Trophoblast cell (in vitro differentiated cells and primary cell): ENCODE measurements at regions not wholly inside any gene's neighbourhood (a gene's known extent, or its start where the extent isn't known, plus 50 kb on each side); places are given as distances from the start of the nearest gene placed in this dataset.

Experiments used
- DNase-seq, 2 donors: peaks; one replicate each; pipeline ENCODE4 v3.0.0-alpha.2; 2016
- H2AFZ ChIP-seq: 2 replicates; pipeline ENCODE4 v1.6.1; 2013; ENCODE audit warnings: low read length, moderate library complexity, mild to moderate bottlenecking; ENCODE audit not compliant: insufficient read depth, poor library complexity
- H2AK5ac ChIP-seq: 2 replicates; pipeline ENCODE4 v1.6.1; 2013; ENCODE audit warnings: mild to moderate bottlenecking, low read length
- H2BK120ac ChIP-seq: 2 replicates; pipeline ENCODE4 v1.6.1; 2013; ENCODE audit warnings: low read length, mild to moderate bottlenecking, moderate library complexity; ENCODE audit not compliant: insufficient read depth, poor library complexity
- H2BK12ac ChIP-seq: 2 replicates; pipeline ENCODE4 v1.6.1; 2013; ENCODE audit warnings: mild to moderate bottlenecking, low read length, moderate library complexity
- H2BK5ac ChIP-seq: 2 replicates; pipeline ENCODE4 v1.6.1; 2013; ENCODE audit warnings: low read length, low read depth, moderate library complexity, mild to moderate bottlenecking; ENCODE audit not compliant: poor library complexity
- H3K14ac ChIP-seq: 2 replicates; pipeline ENCODE4 v1.6.1; 2013; ENCODE audit warnings: mild to moderate bottlenecking, low read length
- H3K18ac ChIP-seq: 2 replicates; pipeline ENCODE4 v1.6.1; 2013; ENCODE audit warnings: mild to moderate bottlenecking, low read length
- H3K23ac ChIP-seq: 2 replicates; pipeline ENCODE4 v1.6.1; 2013; ENCODE audit warnings: low read length
- H3K27ac ChIP-seq: 2 replicates; pipeline ENCODE4 v1.5.1; 2013; ENCODE audit warnings: low read depth, mild to moderate bottlenecking, inconsistent platforms, low read length, moderate library complexity
- H3K27me3 ChIP-seq: 2 replicates; pipeline ENCODE4 v1.6.1; 2013; ENCODE audit warnings: inconsistent platforms, mild to moderate bottlenecking, low read length, moderate library complexity; ENCODE audit not compliant: insufficient read depth
- H3K36me3 ChIP-seq, 2 experiments: 1 replicate in 1 of 2; 2 replicates in 1 of 2; pipeline ENCODE4 v1.6.1; 2013; ENCODE audit warnings: low read length in 2 of 2, mild to moderate bottlenecking in 2 of 2, moderate library complexity in 1 of 2; ENCODE audit not compliant: insufficient read depth in 2 of 2, control insufficient read depth in 1 of 2
- H3K4ac ChIP-seq: 2 replicates; pipeline ENCODE4 v1.6.1; 2013; ENCODE audit warnings: low read depth, mild to moderate bottlenecking, low read length, moderate library complexity
- H3K4me1 ChIP-seq, 2 experiments: 1 replicate in 1 of 2; 2 replicates in 1 of 2; pipeline ENCODE4 v1.6.1; 2013; ENCODE audit warnings: low read length in 2 of 2, mild to moderate bottlenecking in 2 of 2, moderate library complexity in 1 of 2; ENCODE audit not compliant: insufficient read depth in 2 of 2, control insufficient read depth in 1 of 2
- H3K4me2 ChIP-seq: 2 replicates; pipeline ENCODE4 v1.6.1; 2013; ENCODE audit warnings: inconsistent platforms, mild to moderate bottlenecking, low read length, moderate library complexity
- H3K4me3 ChIP-seq: 2 replicates; pipeline ENCODE4 v1.5.1; 2013; ENCODE audit warnings: mild to moderate bottlenecking, low read depth, low read length, inconsistent platforms
- H3K79me1 ChIP-seq: one replicate; pipeline ENCODE4 v1.6.1; 2013; ENCODE audit warnings: low read length
- H3K79me2 ChIP-seq: 2 replicates; pipeline ENCODE4 v1.6.1; 2013; ENCODE audit warnings: low read length, mild to moderate bottlenecking; ENCODE audit not compliant: control insufficient read depth, insufficient read depth, poor library complexity
- H3K9ac ChIP-seq: 2 replicates; pipeline ENCODE4 v1.6.1; 2013; ENCODE audit warnings: mild to moderate bottlenecking, low read length
- H3K9me3 ChIP-seq: 2 replicates; pipeline ENCODE4 v1.6.1; 2013; ENCODE audit warnings: low read depth, mild to moderate bottlenecking, control low read depth, inconsistent platforms, low read length; ENCODE audit not compliant: insufficient read depth
- H4K12ac ChIP-seq: 2 replicates; pipeline ENCODE4 v1.6.1; 2013; ENCODE audit warnings: low read depth, mild to moderate bottlenecking, low read length, moderate library complexity
- H4K8ac ChIP-seq: 2 replicates; pipeline ENCODE4 v1.6.1; 2013; ENCODE audit warnings: low read depth, mild to moderate bottlenecking, low read length, moderate library complexity
- H4K91ac ChIP-seq: one replicate; pipeline ENCODE4 v1.6.1; 2013; ENCODE audit warnings: low read depth, mild to moderate bottlenecking, low read length, moderate library complexity
- WGBS: extraction: QIAGEN DNeasy Blood & Tissue Kit; methylation state at CpG from one replicate; pipeline ENCODE4 v1.1.7; 2013; ENCODE audit warnings: missing lambda C conversion rate; ENCODE audit not compliant: insufficient read length, insufficient coverage; ENCODE audit errors: extremely low coverage; 5-methylcytosine and 5-hydroxymethylcytosine counted together

DNA sequence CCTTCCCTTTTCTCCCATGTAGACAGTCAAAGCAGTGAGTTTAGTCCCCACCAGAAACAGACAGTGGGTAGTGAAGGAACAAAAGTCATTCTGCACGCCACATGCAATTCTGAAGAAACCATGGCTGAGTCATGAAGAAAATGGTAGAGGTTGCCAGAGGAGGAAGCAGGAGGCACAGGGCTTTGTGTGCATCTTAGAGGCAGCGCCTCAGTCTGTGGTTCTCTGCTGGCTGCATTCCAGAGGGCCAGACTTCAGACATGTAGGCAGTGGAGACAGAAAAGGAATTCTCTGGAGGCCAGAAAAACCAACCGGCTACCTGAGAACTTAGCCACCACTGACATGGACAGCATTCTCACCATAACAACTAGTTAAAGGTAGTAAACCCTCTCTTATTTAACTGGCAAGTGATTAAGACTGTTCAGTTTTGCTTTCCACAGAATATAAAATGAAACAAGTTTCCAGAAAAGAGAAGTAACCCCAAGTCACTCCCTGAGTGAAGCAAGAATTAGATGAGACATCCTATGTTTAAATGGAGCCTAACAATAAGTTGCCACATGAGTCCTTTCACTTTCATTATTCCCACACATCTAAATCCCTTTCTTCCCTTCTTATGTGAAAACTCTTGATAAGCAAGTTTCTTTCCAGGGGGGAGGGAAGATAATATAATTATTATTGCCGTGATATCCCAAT, 556.1 kb downstream of the SOX6 start:
- Histone ChIP-seq H3K27me3 (no peaks in the 10 kb centered on the region), H4K12ac (no peak overlapping the region), H3K14ac (no peak overlapping the region), H3K4me2 (no peak overlapping the region), H3K23ac (no peak overlapping the region), H3K79me2 (no peaks in the 10 kb centered on the region), H3K79me1 (peaks cover 2% of the 10 kb centered on the region), H3K4me3 (no peak overlapping the region), H4K91ac (no peak overlapping the region), H3K9ac (no peak overlapping the region), H3K36me3 (no peaks in the 10 kb centered on the region), H3K4ac (no peak overlapping the region), H4K8ac (no peak overlapping the region), H2AK5ac (no peak overlapping the region), H2AFZ (no peak overlapping the region), H3K4me1 (peaks cover 0 to 5% of the 10 kb centered on the region in 2 experiments), H2BK120ac (no peak overlapping the region), H3K18ac (no peak overlapping the region), H2BK5ac (no peak overlapping the region), H3K9me3 (no peaks in the 10 kb centered on the region), H3K27ac (peak overlapping the region; percentile 1), H2BK12ac (no peak overlapping the region)
- peak; percentile 45 to 52 for DNase-seq
- WGBS = no CpG with 5 or more reads among the region's 4 CpGs

DNA sequence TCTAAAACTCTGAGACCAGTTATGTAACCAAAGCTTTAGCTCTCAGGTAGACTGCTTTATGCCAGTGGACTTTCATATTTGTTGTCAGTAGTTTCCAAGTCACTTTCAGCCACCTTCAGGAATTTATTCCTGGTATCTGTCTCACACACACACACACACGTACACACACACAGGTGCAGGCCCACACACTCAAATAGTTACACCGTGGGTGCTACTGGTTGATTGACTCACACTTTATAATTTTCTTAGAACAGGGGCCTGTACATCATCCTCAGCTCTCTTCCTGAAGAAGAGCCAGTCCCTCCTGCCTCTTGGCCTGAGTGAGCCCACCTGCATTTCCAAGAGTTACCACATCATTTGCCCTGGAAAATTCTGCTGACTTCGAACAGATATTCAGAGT, 555.2 kb downstream of the SOX6 start:
- Histone ChIP-seq H3K27me3 (no peaks in the 10 kb centered on the region), H3K27ac (no peak overlapping the region), H2BK5ac (no peak overlapping the region), H4K91ac (no peak overlapping the region), H3K4ac (no peak overlapping the region), H3K79me2 (no peaks in the 10 kb centered on the region), H3K79me1 (peaks cover 2% of the 10 kb centered on the region), H3K36me3 (no peaks in the 10 kb centered on the region), H3K14ac (no peak overlapping the region), H3K4me1 (peaks cover 0 to 5% of the 10 kb centered on the region in 2 experiments), H3K9ac (no peak overlapping the region), H3K18ac (no peak overlapping the region), H3K23ac (no peak overlapping the region), H3K9me3 (no peaks in the 10 kb centered on the region), H2AK5ac (no peak overlapping the region), H2BK120ac (no peak overlapping the region), H3K4me2 (no peak overlapping the region), H2BK12ac (no peak overlapping the region), H4K12ac (no peak overlapping the region), H4K8ac (no peak overlapping the region), H3K4me3 (no peak overlapping the region), H2AFZ (no peak overlapping the region)
- DNase-seq = peak in 1 of 2 donors; percentile 20
- no CpG with 5 or more reads among the region's 3 CpGs for WGBS

DNA sequence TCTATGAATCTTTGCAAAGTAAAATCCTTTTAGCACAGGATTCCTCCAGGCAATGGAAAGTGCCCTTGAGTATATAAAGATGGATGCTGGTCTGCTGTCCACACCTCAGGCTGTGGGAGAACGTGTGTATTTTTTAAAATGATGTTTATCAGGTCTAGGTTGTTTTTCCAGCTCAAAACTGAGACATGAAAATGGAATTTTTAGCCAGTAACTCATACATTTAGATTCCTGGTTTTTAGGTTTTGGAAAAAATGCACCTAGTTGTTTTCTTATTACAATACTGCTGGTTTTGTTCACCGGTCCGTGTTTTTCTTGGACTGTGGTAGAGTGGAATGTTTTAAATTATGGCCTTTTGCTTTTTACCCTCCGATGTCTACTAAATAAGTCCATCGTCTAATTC, 554.7 kb downstream of the SOX6 start:
- H3K18ac ChIP-seq = no peak overlapping the region
- no peaks in the 10 kb centered on the region for H3K36me3 ChIP-seq
- no peak overlapping the region for H2BK5ac ChIP-seq
- H3K4me2 ChIP-seq = no peak overlapping the region
- no peaks in the 10 kb centered on the region for H3K9me3 ChIP-seq
- no peak overlapping the region for H3K4me3 ChIP-seq
- no peak overlapping the region for H3K23ac ChIP-seq
- DNase-seq = peak; percentile 52 to 81
- H2AFZ ChIP-seq = no peak overlapping the region
- no peak overlapping the region for H4K8ac ChIP-seq
- no peak overlapping the region for H4K91ac ChIP-seq
- no peaks in the 10 kb centered on the region for H3K79me2 ChIP-seq
- H3K14ac ChIP-seq = no peak overlapping the region
- no peak overlapping the region for H2BK120ac ChIP-seq
- H3K27me3 ChIP-seq = no peaks in the 10 kb centered on the region
- peaks cover 2% of the 10 kb centered on the region for H3K79me1 ChIP-seq
- no peak overlapping the region for H2BK12ac ChIP-seq
- H2AK5ac ChIP-seq = no peak overlapping the region
- H4K12ac ChIP-seq = no peak overlapping the region
- H3K27ac ChIP-seq = peak overlapping the region; percentile 25
- H3K4me1 ChIP-seq = peaks cover 0 to 5% of the 10 kb centered on the region in 2 experiments
- WGBS = no CpG with 5 or more reads among the region's 5 CpGs
- no peak overlapping the region for H3K9ac ChIP-seq
- H3K4ac ChIP-seq = no peak overlapping the region

DNA sequence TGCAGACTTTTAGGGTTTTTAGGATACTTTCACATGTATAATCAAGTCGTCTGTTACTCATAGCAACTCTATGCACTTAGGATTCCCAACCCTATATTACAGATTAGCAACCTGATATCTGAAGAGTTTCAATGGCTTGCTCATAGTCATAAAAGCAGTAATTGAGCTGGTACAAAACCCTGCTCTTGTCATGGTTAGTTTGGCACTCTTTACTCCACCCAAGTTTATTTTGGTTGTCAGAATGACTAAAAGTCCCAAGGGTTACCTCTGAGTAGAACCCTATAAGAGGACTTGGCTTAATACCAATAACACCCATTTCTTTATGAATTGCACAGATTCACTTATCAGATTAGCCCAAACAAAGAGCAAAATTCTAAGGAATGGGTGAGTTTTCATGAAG, 550.6 kb downstream of the SOX6 start:
- H3K79me1 ChIP-seq = peaks cover under 1% of the 10 kb centered on the region
- H2BK120ac ChIP-seq = no peak overlapping the region
- no peak overlapping the region for H3K23ac ChIP-seq
- no peak overlapping the region for H2BK5ac ChIP-seq
- H3K4ac ChIP-seq = no peak overlapping the region
- no peak overlapping the region for H2AK5ac ChIP-seq
- no peak overlapping the region for H3K4me3 ChIP-seq
- H3K9ac ChIP-seq = no peak overlapping the region
- no peak for DNase-seq
- H3K27me3 ChIP-seq = no peaks in the 10 kb centered on the region
- H4K91ac ChIP-seq = no peak overlapping the region
- H3K36me3 ChIP-seq = no peaks in the 10 kb centered on the region
- no peak overlapping the region for H4K8ac ChIP-seq
- no peak overlapping the region for H3K18ac ChIP-seq
- no peak overlapping the region for H2BK12ac ChIP-seq
- WGBS = no CpG with 5 or more reads among the region's 1 CpG
- no peak overlapping the region for H3K27ac ChIP-seq
- H3K79me2 ChIP-seq = no peaks in the 10 kb centered on the region
- no peaks in the 10 kb centered on the region for H3K4me1 ChIP-seq
- H3K14ac ChIP-seq = no peak overlapping the region
- H4K12ac ChIP-seq = no peak overlapping the region
- H3K9me3 ChIP-seq = no peaks in the 10 kb centered on the region
- no peak overlapping the region for H2AFZ ChIP-seq
- no peak overlapping the region for H3K4me2 ChIP-seq
